SK-N-SH treated with all-trans-retinoic acid at 6 μM for 48 hours (cell line): ENCODE measurements at regions not wholly inside any gene's neighbourhood (a gene's known extent, or its start where the extent isn't known, plus 50 kb on each side); places are given as distances from the start of the nearest gene placed in this dataset.
"Not testable (repeated sequence)": the region's sequence is repeated elsewhere in the genome, so short reads cannot be mapped to it uniquely, and the experiment has no call there.

ENCODE experiments used
- ATAC-seq: fragments of 200-7000 bp; cut with Tn5 transposase; 3 replicates; pipeline ENCODE4 v1.9.1; 2020; ENCODE audit warnings: mild to moderate bottlenecking, moderate library complexity
- ARNTL ChIP-seq: fragments of 450-650 bp; formaldehyde crosslinking; IDR thresholded peaks from 2 replicates; pipeline ENCODE4 v1.5.0; 2020; ENCODE audit warnings: low read depth, mild to moderate bottlenecking, moderate library complexity, borderline replicate concordance
- CSDC2 ChIP-seq: fragments of 250-450 bp; sonication (Bioruptor Pico); IDR thresholded peaks from 2 replicates; pipeline ENCODE4 v1.5.0; 2020; ENCODE audit warnings: mild to moderate bottlenecking, moderate library complexity
- ESRRG ChIP-seq: fragments of 250-450 bp; sonication (Bioruptor Pico); IDR thresholded peaks from 2 replicates; pipeline ENCODE4 v1.6.1; 2021; ENCODE audit warnings: mild to moderate bottlenecking
- GLIS3 ChIP-seq: fragments of 250-450 bp; sonication (Bioruptor Pico); IDR thresholded peaks from 2 replicates; pipeline ENCODE4 v1.5.0; 2020; ENCODE audit warnings: mild to moderate bottlenecking, moderate library complexity
- ISL1 ChIP-seq: fragments of 250-450 bp; sonication (Bioruptor Pico); IDR thresholded peaks from 2 replicates; pipeline ENCODE4 v2.1.2; 2022; ENCODE audit warnings: mild to moderate bottlenecking, moderate library complexity
- OSR1 ChIP-seq: fragments of 250-450 bp; sonication (Bioruptor Pico); IDR thresholded peaks from 2 replicates; pipeline ENCODE4 v1.8.0; 2022; ENCODE audit warnings: moderate library complexity, mild to moderate bottlenecking, inconsistent platforms
- RARB ChIP-seq: fragments of 250-450 bp; sonication (Bioruptor Pico); IDR thresholded peaks from 2 replicates; pipeline ENCODE4 v1.8.0; 2021; ENCODE audit warnings: mild to moderate bottlenecking, moderate library complexity
- SNAI2 ChIP-seq: fragments of 250-450 bp; sonication (Bioruptor Pico); IDR thresholded peaks from 2 replicates; pipeline ENCODE4 v1.5.0; 2020; ENCODE audit warnings: mild to moderate bottlenecking, moderate library complexity
- TOX ChIP-seq: fragments of 250-450 bp; sonication (Bioruptor Pico); IDR thresholded peaks from 2 replicates; pipeline ENCODE4 v1.8.0; 2021; ENCODE audit warnings: mild to moderate bottlenecking, moderate library complexity, borderline replicate concordance
- ZC3H10 ChIP-seq: fragments of 250-450 bp; sonication (Bioruptor Pico); IDR thresholded peaks from 2 replicates; pipeline ENCODE4 v1.5.1; 2021; ENCODE audit warnings: mild to moderate bottlenecking, moderate library complexity
- ZFP3 ChIP-seq: fragments of 250-450 bp; sonication (Bioruptor Pico); IDR thresholded peaks from 2 replicates; pipeline ENCODE4 v1.5.0; 2020; ENCODE audit warnings: mild to moderate bottlenecking, moderate library complexity
- ZFP30 ChIP-seq: fragments of 450-650 bp; formaldehyde crosslinking; IDR thresholded peaks from 2 replicates; pipeline ENCODE4 v1.5.0; 2022; ENCODE audit warnings: mild to moderate bottlenecking, moderate library complexity
- ZNF565 ChIP-seq: fragments of 450-650 bp; formaldehyde crosslinking; conservative IDR thresholded peaks from 2 replicates; pipeline ENCODE4 v1.5.0; 2020; ENCODE audit warnings: low read depth, mild to moderate bottlenecking, moderate library complexity
- ZNF70 ChIP-seq: fragments of 450-650 bp; formaldehyde crosslinking; IDR thresholded peaks from 2 replicates; pipeline ENCODE4 v1.5.0; 2020; ENCODE audit warnings: mild to moderate bottlenecking, moderate library complexity
- ZNF8 ChIP-seq: fragments of 450-650 bp; formaldehyde crosslinking; IDR thresholded peaks from 2 replicates; pipeline ENCODE4 v1.5.0; 2020; ENCODE audit warnings: mild to moderate bottlenecking, moderate library complexity
- TF ChIP-seq, protein P1 (sequence below): fragments of 250-450 bp; sonication (Bioruptor Pico); IDR thresholded peaks from 2 replicates; pipeline ENCODE4 v1.8.0; 2020; ENCODE audit warnings: mild to moderate bottlenecking, moderate library complexity, borderline replicate concordance
- TF ChIP-seq, protein P2 (sequence below): fragments of 250-450 bp; sonication (Bioruptor Pico); IDR thresholded peaks from 2 replicates; pipeline ENCODE4 v1.8.0; 2021; ENCODE audit warnings: low read depth, mild to moderate bottlenecking, moderate library complexity, borderline replicate concordance
- TF ChIP-seq, protein P3 (sequence below): fragments of 250-450 bp; sonication (Bioruptor Pico); IDR thresholded peaks from 2 replicates; pipeline ENCODE4 v1.5.0; 2020; ENCODE audit warnings: mild to moderate bottlenecking, moderate library complexity
- TF ChIP-seq, protein P4 (sequence below): fragments of 250-450 bp; sonication (Bioruptor Pico); IDR thresholded peaks from 2 replicates; pipeline ENCODE4 v1.5.1; 2020; ENCODE audit warnings: low read depth, mild to moderate bottlenecking, moderate library complexity

DNA sequence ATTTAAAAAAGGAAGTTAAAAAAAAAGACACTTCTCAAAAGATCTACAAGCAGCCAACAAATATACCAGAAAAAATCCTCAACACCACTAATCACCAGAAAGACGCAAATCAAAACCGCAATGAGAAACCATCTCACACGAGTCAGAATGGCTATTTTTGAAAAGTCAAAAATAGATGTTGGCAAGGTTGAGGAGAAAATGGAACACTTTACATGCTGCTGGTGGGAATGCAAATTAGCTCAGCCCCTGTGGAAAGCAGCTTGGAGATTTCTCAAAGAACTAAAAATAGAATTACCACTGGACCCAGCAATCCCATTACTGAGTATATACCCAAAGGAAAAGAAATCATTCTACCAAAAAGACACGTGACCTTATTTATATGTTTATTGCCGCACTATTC lies 574.7 kb upstream of the ADAMTS9 start:
- no peak for TF ChIP-seq TOX (CRISPR knock-in tag)
- no peak for TF ChIP-seq ZFP30 (CRISPR knock-in tag)
- no peak for TF ChIP-seq ESRRG (CRISPR knock-in tag)
- TF ChIP-seq CSDC2 (CRISPR knock-in tag): no peak
- TF ChIP-seq ARNTL (CRISPR knock-in tag): no peak
- no peak for TF ChIP-seq GLIS3
- no peak for TF ChIP-seq OSR1 (CRISPR knock-in tag)
- TF ChIP-seq ZNF565 (CRISPR knock-in tag): no peak
- TF ChIP-seq ZNF8 (CRISPR knock-in tag): no peak
- TF ChIP-seq RARB: no peak
- TF ChIP-seq, all 23 proteins: peak for 0

DNA sequence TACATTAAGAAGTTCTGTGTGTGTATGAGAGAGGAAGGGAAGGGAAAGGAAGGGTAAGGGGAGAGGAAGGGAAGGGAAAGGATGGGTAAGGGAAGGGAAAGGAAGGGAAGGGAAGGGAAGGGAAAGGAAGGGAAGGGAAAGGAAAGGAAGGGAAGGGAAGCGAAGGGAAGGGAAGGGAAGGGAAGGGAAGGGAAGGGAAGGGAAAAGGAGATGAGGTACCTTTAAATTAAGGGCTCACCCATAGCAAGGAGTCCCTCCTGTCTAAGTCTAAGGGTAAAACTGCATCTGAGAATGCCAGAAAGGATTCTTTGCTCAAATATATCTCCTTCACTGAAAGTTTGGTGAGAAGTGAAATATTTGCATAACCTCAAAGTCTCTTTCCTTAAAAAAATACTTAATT lies 572.1 kb upstream of the ADAMTS9 start:
- no peak for ATAC-seq
- TF ChIP-seq, protein P1, sequence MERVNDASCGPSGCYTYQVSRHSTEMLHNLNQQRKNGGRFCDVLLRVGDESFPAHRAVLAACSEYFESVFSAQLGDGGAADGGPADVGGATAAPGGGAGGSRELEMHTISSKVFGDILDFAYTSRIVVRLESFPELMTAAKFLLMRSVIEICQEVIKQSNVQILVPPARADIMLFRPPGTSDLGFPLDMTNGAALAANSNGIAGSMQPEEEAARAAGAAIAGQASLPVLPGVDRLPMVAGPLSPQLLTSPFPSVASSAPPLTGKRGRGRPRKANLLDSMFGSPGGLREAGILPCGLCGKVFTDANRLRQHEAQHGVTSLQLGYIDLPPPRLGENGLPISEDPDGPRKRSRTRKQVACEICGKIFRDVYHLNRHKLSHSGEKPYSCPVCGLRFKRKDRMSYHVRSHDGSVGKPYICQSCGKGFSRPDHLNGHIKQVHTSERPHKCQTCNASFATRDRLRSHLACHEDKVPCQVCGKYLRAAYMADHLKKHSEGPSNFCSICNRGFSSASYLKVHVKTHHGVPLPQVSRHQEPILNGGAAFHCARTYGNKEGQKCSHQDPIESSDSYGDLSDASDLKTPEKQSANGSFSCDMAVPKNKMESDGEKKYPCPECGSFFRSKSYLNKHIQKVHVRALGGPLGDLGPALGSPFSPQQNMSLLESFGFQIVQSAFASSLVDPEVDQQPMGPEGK (CRISPR knock-in tag): no peak
- TF ChIP-seq ZFP30 (CRISPR knock-in tag): no peak
- TF ChIP-seq, protein P2, sequence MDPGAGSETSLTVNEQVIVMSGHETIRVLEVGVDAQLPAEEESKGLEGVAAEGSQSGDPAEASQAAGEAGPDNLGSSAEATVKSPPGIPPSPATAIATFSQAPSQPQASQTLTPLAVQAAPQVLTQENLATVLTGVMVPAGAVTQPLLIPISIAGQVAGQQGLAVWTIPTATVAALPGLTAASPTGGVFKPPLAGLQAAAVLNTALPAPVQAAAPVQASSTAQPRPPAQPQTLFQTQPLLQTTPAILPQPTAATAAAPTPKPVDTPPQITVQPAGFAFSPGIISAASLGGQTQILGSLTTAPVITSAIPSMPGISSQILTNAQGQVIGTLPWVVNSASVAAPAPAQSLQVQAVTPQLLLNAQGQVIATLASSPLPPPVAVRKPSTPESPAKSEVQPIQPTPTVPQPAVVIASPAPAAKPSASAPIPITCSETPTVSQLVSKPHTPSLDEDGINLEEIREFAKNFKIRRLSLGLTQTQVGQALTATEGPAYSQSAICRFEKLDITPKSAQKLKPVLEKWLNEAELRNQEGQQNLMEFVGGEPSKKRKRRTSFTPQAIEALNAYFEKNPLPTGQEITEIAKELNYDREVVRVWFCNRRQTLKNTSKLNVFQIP (CRISPR knock-in tag): no peak
- no peak for TF ChIP-seq ESRRG (CRISPR knock-in tag)
- no peak for TF ChIP-seq OSR1 (CRISPR knock-in tag)
- TF ChIP-seq GLIS3: no peak
- TF ChIP-seq ISL1: no peak
- TF ChIP-seq, protein P3, sequence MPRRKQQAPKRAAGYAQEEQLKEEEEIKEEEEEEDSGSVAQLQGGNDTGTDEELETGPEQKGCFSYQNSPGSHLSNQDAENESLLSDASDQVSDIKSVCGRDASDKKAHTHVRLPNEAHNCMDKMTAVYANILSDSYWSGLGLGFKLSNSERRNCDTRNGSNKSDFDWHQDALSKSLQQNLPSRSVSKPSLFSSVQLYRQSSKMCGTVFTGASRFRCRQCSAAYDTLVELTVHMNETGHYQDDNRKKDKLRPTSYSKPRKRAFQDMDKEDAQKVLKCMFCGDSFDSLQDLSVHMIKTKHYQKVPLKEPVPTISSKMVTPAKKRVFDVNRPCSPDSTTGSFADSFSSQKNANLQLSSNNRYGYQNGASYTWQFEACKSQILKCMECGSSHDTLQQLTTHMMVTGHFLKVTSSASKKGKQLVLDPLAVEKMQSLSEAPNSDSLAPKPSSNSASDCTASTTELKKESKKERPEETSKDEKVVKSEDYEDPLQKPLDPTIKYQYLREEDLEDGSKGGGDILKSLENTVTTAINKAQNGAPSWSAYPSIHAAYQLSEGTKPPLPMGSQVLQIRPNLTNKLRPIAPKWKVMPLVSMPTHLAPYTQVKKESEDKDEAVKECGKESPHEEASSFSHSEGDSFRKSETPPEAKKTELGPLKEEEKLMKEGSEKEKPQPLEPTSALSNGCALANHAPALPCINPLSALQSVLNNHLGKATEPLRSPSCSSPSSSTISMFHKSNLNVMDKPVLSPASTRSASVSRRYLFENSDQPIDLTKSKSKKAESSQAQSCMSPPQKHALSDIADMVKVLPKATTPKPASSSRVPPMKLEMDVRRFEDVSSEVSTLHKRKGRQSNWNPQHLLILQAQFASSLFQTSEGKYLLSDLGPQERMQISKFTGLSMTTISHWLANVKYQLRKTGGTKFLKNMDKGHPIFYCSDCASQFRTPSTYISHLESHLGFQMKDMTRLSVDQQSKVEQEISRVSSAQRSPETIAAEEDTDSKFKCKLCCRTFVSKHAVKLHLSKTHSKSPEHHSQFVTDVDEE (CRISPR knock-in tag): no peak
- TF ChIP-seq SNAI2: no peak
- no peak for TF ChIP-seq ZC3H10 (CRISPR knock-in tag)
- no peak for TF ChIP-seq RARB
- no peak for TF ChIP-seq CSDC2 (CRISPR knock-in tag)
- no peak for TF ChIP-seq ZNF70 (CRISPR knock-in tag)
- no peak for TF ChIP-seq TOX (CRISPR knock-in tag)

More for the DNA sequence above, 574.7 kb upstream of the ADAMTS9 start:
- no peak for ATAC-seq

DNA sequence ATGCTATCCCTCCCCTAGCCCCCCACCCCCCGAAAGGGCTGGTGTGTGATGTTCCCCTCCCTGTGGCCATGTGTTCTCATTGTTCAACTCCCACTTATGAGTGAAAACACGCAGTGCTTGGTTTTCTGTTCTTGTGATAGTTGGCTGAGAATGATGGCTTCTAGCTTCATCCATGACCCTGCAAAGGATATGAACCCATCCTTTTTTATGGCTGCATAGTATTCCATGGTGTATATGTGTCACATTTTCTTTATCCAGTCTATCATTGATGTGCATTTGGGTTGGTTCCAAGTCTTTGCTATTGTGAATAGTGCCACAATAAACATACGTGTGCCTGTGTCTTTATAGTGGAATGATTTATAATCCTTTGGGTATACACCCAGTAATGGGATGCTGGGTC lies 565.1 kb upstream of the ADAMTS9 start:
- not testable (repeated sequence) for ATAC-seq

DNA sequence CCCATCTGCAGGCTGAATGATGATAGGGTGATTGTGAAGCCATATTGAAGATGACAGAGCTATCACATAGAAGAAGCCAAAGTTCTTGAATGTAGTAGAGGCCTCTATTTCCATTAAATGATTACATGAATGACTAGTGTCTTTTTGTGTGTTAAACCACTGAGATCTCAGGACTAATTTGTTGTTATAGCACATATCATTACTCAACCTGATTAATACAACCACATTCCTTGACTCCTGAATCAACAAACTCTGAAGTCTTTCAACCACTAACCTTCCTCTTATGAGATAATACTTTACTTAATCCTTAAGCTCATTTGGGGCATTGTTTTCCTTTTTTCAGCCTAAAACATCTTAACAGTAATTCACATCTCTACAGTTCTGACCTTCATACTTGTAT lies 564.5 kb upstream of the ADAMTS9 start:
- no peak for ATAC-seq
- TF ChIP-seq, protein P4, sequence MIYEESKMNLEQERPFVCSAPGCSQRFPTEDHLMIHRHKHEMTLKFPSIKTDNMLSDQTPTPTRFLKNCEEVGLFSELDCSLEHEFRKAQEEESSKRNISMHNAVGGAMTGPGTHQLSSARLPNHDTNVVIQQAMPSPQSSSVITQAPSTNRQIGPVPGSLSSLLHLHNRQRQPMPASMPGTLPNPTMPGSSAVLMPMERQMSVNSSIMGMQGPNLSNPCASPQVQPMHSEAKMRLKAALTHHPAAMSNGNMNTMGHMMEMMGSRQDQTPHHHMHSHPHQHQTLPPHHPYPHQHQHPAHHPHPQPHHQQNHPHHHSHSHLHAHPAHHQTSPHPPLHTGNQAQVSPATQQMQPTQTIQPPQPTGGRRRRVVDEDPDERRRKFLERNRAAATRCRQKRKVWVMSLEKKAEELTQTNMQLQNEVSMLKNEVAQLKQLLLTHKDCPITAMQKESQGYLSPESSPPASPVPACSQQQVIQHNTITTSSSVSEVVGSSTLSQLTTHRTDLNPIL: no peak
- TF ChIP-seq, protein P1 (CRISPR knock-in tag): no peak
- no peak for TF ChIP-seq SNAI2
- no peak for TF ChIP-seq ZNF565 (CRISPR knock-in tag)
- no peak for TF ChIP-seq ESRRG (CRISPR knock-in tag)
- TF ChIP-seq ZNF70 (CRISPR knock-in tag): no peak
- no peak for TF ChIP-seq ISL1
- TF ChIP-seq ZC3H10 (CRISPR knock-in tag): no peak
- no peak for TF ChIP-seq ZFP3
- TF ChIP-seq, protein P2 (CRISPR knock-in tag): no peak
- no peak for TF ChIP-seq TOX (CRISPR knock-in tag)
- TF ChIP-seq OSR1 (CRISPR knock-in tag): no peak
- TF ChIP-seq, protein P3 (CRISPR knock-in tag): no peak
